Activated CD4-positive, alpha-beta T cell treated with anti-CD3 and anti-CD28 coated beads, Interleukin-2, amount 50 U/mL, for 4 hours (primary cell): ENCODE measurements at regions not wholly inside any gene's neighbourhood (a gene's known extent, or its start where the extent isn't known, plus 50 kb on each side); places are given as distances from the start of the nearest gene placed in this dataset.
"Not testable (repeated sequence)": the region's sequence is repeated elsewhere in the genome, so short reads cannot be mapped to it uniquely, and the experiment has no call there.

Source experiments
- DNase-seq, 2 experiments: peaks; one replicate each; pipeline ENCODE4 v3.0.0-alpha.2; 2020

- DNase-seq: no peak
These were observed 195.9 kb upstream of the HS6ST1 start for GRCh38 chr2:128514555-128514955.

GRCh38 chr2:128516938-128517337 lies 198.3 kb upstream of the HS6ST1 start:
- no peak for DNase-seq

- not testable (repeated sequence) for DNase-seq
These were observed 200.4 kb upstream of the HS6ST1 start for GRCh38 chr2:128519028-128519427.

- no peak for DNase-seq
These were observed 201.0 kb upstream of the HS6ST1 start for GRCh38 chr2:128519517-128520215.

GRCh38 chr2:128520340-128520739 lies 201.7 kb upstream of the HS6ST1 start:
- DNase-seq: no peak

- DNase-seq: no peak
These were observed 202.1 kb upstream of the HS6ST1 start for GRCh38 chr2:128520791-128521190.

- DNase-seq: no peak
These were observed 202.8 kb upstream of the HS6ST1 start for GRCh38 chr2:128521482-128521881.

GRCh38 chr2:128522829-128523228 lies 204.2 kb upstream of the HS6ST1 start:
- DNase-seq: no peak

GRCh38 chr2:128523457-128523856 lies 204.8 kb upstream of the HS6ST1 start:
- no peak for DNase-seq

- no peak for DNase-seq
These were observed 205.5 kb upstream of the HS6ST1 start for GRCh38 chr2:128524183-128524582.

- no peak for DNase-seq
These were observed 207.0 kb upstream of the HS6ST1 start for GRCh38 chr2:128525653-128526052.

GRCh38 chr2:128526455-128526976 lies 207.8 kb upstream of the HS6ST1 start:
- DNase-seq: no peak

- DNase-seq: no peak
These were observed 209.5 kb upstream of the HS6ST1 start for GRCh38 chr2:128528133-128528532.

GRCh38 chr2:128530025-128530573 lies 211.4 kb upstream of the HS6ST1 start:
- DNase-seq: no peak

GRCh38 chr2:128531856-128532255 lies 213.2 kb upstream of the HS6ST1 start:
- DNase-seq: no peak

GRCh38 chr2:128533101-128533500 lies 214.4 kb upstream of the HS6ST1 start:
- DNase-seq: no peak

GRCh38 chr2:128534688-128535392 lies 216.2 kb upstream of the HS6ST1 start:
- DNase-seq: no peak

- no peak for DNase-seq
These were observed 217.3 kb upstream of the HS6ST1 start for GRCh38 chr2:128535953-128536352.

- DNase-seq: no peak
These were observed 218.4 kb upstream of the HS6ST1 start for GRCh38 chr2:128536925-128537620.

GRCh38 chr2:128537646-128538045 lies 219.0 kb upstream of the HS6ST1 start:
- no peak for DNase-seq

GRCh38 chr2:128538396-128538795 lies 219.7 kb upstream of the HS6ST1 start:
- DNase-seq: no peak

- no peak for DNase-seq
These were observed 222.0 kb upstream of the HS6ST1 start for GRCh38 chr2:128540670-128541069.

- no peak for DNase-seq
These were observed 222.8 kb upstream of the HS6ST1 start for GRCh38 chr2:128541448-128541847.
